NCI-H2081 treated with DMSO at 0.1 percent for 48 hours (cell line): ENCODE measurements at regions not wholly inside any gene's neighbourhood (a gene's known extent, or its start where the extent isn't known, plus 50 kb on each side); places are given as distances from the start of the nearest gene placed in this dataset.

Source experiments
- DNase-seq: peaks from one replicate; lab custom pipeline; 2025; lab: John Stamatoyannopoulos, UW

DNA sequence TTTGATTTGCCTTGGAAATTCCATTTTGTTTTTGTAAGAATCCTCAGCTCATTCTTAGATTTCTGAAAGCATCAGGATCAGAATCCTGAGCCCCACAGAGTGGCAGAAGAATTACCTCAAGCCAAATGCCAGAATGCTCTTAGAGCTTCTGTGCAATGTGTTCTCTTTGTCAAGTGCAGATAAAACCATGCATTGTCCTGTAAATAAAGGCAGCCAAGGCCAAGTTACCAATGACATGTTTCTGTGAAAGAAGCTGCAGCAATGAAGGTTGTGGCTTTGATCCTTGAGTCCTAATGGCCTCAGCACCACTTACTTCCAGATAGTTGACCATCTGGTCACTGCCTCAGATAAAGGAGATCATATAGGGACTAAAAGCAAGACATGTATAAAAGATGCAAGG, 343.3 kb upstream of the AKR1E2 start:
- no peak for DNase-seq

DNA sequence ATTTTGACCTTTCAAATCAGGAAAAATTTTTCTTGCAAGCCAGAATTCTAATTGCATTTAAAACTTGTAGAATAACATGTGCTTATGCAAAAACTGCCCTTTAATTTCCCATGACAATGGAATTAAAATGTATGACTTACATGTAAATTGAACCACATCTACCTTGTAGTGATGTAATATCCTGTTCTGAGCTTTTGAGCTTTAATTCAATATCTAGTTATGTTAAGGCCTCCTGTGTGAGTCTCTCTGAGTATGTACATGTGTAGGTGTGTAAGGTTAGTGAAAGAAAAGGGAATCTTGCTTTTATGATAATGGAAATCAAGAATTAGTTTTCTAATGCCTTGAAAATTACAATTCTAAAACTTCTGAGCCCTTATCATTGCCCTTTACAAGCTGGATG, 344.8 kb upstream of the AKR1E2 start:
- DNase-seq = no peak

DNA sequence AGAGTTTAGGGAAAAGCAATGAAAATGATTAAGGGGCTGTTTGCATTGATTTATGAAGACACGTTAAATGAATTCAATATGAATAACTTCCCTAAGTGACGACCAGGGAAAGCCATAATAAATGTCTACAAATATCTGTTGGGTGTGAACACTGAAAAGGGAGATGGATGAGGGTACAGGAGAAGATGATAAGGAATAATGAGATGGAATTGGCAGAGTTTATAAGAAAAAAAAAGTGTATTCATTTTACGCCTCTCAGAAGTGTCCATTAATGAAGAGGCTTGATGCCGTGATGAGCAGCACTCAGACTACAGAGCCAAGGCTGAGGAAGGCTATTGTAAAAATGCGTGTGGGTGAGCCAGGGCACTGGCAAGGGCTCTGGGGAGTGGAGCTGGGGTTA, 346.7 kb upstream of the AKR1E2 start:
- DNase-seq = no peak

DNA sequence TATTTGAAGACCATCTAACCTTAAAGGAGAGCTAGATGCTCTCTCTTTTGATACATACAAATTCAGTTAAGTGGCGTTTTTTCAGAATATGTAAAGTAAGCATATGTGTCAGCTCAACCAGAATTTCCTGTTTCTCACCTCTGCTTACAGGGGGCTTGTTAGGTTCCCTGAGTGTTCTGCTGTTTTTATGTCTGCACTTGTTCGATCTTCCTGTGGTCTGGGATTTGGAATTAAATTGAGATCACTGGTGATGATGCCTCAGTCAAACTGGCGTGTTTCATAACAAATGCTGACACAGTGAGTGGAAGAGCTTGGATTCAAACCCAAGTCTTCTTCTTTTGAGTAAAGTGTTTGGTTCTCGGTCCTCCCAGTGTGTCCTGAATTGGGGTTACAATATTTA, 348.3 kb upstream of the AKR1E2 start:
- no peak for DNase-seq

DNA sequence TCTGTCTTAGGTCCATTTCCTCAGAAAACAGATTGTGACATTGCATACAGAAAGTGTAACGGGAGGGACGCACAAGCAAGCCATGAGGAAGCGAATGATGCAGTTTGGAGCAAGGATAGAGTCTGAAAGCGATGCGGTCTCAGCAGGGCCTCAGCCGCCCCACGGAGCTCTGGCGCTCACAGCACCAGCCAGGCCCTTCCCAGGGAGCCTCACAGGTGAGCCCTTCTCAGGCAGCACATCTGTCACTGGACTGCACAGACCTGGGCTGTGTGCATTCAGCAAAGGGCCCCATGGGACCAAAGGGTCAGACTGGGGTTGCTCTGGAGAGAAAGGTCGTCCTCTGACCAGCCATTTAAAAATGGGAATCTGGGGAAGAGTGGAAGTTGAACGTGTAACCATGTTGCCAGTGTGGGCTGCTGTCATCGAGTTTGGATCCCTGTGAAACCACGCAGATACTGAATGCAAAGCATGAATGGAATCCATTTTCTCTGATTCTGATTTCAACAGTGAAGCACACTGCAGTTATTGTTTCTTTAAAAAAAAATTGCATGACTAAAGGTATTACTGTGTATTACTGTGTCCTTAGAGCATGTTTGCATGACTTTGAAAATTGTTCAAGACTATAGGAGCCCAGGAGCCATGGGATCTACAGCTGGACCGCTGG, 350.0 kb upstream of the AKR1E2 start:
- DNase-seq = no peak

DNA sequence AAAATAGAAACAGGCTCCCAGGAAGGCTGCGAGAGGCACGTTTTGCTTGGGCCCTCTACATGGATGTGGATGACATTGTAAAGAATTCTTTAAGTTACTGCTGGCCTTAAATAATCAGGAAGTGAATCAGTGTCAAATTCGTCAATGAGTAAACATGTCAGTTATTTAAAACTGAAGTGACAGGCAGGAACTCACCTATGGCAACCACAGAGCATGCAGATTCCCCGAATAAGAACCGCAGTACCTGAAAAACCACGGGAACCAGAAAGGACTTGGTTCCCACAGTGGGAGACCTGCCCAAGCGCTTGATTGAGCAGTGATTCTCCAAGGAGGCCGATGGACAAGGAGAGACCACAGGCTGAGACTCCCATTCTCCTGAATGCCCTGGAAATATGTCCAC, 351.2 kb upstream of the AKR1E2 start:
- no peak for DNase-seq

DNA sequence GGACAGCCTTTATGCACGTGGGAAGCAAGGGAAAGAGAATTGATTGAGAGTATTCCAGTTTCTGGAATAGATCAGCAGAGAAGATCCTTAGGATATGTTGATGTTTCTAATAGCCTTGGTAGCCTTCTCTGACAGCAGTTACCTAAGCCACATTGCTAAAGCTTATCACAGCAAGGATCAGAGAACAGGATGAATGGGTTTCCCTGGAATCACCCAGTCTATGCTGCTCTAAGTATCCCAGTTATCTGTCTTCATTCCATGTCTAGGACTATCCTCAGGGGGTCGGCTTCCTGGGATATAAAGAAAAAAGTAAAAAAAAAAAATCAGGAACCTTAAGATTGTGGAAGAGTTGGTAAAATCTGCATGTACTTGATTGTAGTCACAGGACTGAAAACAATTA, 352.0 kb upstream of the AKR1E2 start:
- DNase-seq = no peak

DNA sequence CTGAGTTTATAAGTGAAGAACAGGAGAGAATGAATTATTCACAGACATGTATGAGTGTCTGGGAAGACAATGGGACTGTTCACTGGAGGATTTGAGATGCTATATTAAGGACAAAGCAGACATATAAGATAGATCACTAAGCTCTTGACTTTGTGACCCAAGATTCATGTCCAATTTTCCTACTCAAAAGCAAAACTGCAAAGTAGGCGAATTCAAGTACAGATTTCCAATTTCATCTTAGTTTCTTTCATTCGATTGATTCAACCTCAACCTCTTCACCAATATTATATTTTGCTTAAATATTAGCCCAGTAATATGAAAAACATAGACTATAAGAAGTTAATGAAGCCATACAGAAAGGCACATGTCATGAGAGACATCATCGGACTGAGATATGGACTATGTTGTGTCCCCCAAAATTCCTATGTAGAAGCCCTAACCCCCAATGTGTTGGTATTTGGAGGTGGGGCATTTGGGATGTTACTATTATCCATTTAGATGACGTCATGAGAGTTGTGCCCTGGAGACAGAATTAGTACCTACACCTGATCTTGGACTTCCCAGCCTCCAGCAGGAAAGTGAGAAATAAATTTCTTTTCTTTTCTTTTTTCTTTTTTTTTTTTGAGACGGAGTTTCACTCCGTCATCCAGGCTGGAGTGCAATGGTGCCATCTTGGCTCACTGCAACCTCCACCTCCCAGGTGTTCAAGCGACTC, 353.7 kb upstream of the AKR1E2 start:
- DNase-seq = no peak

DNA sequence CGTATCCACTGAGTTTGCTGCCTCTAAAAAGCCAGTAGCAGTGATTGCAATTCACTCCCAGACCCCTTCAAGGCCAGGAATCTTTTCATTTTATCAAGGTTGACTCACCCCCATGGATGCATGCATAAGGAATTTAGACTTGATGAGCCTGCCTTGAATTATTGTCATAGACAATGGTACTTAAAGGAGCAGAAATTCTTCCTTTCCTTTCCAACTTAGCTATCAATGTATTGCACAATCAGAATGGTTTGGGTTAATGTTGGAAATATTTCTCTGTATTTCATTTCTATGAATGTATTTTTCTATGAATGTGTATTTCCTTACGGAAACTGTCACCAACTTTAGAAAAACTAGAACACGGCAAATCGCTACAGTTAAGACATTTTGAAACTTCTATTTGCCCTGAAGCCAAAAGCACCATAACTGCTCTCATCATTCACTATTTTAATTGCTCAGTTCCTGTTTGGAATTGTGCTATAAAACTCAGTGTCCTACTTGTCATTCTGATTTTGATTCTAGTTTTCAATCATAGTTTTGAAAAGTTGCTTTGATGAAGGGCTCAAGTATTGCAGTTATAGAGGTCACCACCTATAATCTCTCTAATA, 355.7 kb upstream of the AKR1E2 start:
- no peak for DNase-seq

DNA sequence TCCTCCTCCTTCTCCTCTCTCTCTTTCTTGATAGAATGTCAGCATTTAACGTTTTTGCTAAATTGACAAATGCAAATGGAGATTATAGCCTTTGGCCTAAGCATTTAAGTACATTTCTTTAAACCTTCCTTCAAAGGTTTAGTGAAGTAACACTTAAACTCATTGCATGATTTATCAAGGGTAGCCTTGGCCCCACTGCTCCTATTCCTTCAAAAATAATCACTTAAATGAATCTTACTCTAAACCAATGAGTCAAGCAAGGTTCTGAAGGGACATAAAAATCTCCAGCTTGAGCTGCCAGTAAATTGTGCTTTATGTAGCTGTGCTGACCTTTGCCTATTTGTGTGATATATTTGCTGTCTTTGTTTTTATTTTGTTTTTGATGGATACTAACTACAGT, 358.5 kb upstream of the AKR1E2 start:
- no peak for DNase-seq

DNA sequence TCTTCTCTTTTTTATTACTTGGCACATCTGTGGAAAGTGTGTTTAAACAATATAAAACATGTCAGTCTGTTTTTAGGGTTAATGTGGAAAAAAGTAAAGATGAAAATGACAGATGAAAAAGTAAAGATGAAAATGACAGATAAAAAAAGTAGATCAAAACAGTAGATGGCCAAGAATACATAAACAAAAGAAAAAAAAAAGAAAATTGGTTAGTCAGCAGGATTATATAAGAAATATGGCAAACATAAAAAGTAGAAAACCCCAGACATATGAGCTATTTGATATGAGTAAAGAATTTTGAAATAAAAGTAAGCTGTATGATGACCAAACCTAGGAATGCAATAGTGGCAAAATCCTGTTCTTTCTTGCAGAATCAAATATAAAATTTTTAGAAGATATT, 365.7 kb upstream of the AKR1E2 start:
- no peak for DNase-seq

DNA sequence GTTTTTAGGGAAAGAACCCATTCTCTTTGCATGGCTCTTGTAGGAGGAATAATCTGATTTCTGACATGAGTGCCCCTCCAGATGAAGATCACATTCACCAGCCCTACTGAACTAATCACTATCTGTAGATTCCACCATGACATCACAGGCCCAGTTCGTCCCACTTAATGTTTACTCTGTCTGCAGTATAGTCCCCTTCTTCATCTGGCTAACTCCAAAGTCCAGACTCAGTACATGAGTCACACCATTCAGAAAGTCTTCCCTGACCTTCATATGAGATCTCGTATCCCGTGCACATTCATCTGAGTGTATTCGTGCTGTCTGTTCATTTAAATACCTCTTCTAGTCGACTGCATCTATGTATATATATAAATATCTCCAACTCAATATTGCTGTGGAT, 366.5 kb upstream of the AKR1E2 start:
- DNase-seq = no peak

DNA sequence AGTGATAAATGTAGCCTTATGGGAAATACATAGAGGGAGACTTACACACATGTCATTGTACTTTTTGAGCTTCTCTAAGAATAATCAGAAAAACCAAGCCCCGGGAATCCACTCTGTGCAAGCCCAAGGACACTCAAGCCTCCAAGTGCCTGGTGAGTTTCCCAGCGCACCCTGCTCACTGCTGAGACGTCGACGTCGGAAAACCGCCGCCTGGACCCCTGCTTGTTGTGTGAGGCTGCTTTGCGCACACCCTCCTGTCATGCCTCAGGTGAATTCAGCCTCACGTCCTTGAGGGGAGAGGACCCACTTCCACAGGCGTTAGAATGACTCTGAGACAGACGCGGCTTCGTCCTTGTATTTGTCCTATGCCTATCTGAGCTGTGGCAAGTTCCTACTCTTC, 368.4 kb upstream of the AKR1E2 start:
- DNase-seq = no peak

DNA sequence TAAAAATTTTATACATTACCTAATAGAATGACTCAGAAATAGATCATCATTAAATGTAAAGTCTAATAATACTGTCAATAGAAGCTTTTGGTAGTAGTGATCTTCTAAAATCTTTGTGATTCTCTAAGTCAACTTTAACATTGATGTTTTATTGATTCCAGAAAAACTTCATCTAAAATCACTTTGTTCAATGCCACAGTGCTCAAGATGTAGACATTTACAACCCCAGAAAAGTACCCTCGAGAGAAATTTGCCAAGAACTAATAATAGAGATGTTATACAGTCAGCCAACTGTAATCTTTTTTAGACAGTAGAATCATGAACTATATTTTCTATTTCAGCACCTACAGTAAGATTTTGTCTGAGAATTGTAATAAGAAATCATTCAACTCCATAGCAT, 369.2 kb upstream of the AKR1E2 start:
- no peak for DNase-seq

DNA sequence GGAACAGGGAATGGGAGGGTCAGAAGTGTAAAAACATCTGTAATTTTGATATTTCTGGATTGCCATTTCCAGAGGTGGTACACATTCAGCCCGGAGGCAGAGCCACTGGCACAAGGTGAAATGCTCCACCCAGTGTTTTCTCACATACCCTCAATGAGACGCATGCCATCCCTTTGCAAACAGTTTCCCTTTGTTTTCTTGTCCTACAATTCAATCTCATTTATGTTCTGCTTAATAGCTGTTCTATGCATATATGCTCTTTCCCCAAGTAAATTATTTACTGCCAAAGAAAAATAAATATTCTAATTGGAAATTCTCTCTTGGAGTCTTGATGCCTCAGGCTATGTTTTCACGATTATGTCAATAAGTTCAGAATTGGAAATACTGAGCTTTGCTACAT, 369.7 kb upstream of the AKR1E2 start:
- DNase-seq = peak; percentile 53

DNA sequence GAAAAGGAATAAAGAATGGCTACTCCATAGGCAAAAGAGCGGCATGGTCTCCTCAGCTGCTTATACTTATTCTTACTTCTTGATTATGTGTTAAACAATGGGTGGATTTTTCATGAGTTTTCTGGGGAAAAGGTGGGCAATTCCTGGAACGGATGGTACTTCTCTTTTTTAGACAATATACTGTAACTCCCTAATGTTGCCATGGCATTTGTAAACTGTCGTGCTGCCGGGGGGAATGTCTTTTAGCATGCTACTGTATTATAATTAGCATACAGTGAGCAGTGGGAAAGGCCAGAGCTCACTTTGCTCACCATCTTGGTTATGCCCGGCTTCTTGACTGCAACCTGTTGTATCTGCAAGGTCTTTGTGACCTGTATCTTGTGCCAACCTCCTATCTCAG, 372.1 kb upstream of the AKR1E2 start:
- no peak for DNase-seq

DNA sequence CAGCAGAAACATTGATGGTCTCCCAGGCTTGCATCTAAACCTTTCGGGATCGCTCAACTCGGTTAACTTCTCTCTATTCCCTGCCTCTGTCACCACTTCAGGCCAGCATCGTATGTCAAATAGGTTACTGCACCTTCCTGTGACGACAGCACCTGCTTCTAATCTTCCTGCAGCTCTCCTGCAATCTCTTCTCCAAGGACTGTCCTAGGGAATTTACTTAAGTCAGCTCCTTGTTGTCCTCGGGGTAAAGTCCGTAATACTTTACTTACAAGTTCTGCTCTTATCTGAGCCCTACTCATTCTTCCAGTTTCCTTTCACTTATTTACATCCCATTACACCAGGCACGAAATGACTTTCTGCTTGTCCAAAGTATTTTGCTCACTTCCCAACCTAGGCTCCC, 372.7 kb upstream of the AKR1E2 start:
- DNase-seq = no peak

DNA sequence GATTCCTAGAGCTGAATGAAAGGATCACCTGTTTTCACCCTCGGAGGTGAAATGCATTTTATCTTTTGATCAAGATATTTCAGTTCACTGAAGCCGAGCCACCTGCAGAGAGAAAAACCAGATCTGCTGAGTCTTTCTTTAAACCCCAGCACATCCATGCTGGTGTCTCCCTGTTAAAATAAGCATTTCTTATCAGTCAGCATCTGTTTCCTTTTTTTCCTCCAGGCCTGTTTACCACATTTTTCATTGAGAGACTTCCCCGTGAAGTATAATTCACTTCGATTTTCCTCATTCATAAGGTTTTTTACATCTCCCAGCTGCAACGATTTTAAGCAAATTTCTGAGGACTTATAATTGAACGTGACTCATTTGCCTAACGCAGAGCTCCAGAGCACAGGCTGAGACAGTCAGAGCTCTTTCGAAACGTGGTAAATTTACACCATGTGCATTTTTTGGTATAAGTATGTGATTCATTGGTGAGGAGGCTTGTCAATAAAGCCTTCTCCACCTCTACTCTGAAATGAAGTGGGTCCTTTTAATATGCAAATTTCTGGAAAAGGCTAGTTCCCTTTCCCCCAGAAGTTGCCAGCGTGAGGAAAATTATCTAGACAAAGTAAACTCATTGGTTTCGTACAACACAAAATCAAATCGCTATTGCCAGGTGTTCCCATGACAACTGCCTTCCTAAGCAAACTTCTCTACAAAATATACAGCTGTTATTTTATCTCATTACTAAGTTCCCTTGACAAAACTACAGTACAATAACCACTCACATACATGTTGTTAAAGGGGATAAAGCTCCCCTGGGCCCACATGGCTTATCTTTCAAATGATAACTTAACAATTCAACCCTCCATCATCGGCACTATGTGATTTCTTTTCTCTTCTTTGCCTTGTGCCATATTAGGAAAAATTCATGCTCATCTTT, 374.8 kb upstream of the AKR1E2 start:
- DNase-seq = no peak

DNA sequence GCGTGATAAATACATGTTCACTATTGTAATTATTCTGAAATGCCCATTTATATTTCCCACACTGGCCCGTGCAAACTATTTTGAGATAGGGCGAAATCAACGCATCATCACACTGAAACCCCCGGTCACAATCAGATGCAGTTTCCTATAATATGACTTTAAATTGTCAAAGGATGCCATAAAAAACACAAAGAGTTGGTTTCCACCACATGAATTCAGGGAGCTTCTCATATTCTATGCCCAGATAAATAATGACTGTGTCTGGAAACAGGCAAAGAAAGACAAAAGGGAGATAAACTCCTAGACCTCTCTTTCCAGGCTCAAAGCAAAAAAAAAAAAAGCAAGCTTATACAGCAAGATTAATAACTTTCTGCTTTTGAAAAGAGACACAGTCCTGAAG, 375.8 kb upstream of the AKR1E2 start:
- DNase-seq = no peak

DNA sequence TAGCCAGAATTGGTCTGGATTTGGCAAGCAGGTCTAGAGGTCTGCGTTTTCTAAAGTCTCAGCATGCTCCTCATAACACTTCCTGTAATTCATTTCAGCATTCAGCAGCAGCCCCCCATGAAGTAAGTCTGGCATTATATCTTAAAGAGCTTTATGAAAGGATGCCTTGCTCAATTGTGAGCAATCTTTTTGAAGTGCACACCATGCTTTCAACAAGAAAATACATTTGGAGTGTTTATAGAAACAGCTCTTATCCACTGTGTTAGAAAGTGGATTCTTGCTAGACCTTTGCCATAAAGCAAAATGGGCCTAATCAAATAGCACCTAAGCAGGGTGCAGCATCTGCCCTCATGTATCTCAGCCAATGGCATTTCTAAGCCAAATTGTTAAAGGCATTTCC, 378.0 kb upstream of the AKR1E2 start:
- no peak for DNase-seq

DNA sequence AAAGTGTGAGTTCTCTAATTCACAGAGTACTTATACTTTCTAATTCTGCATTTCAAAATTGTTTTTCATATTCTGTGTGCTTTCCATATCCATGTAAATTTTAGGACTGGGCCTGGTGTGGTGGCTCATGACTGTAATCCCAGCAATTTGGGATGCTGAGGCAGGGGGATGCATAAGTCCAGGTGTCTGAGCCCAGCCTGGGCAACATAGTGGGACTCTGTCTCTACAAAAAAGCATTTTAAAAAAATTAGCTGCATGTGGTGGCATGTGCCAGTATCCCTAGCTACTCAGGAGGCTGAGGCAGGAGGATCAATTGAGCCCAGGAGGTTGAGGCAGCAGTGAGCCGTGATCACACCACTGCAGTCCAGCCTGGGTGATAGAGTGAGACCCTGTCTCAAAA, 382.6 kb upstream of the AKR1E2 start:
- no peak for DNase-seq

DNA sequence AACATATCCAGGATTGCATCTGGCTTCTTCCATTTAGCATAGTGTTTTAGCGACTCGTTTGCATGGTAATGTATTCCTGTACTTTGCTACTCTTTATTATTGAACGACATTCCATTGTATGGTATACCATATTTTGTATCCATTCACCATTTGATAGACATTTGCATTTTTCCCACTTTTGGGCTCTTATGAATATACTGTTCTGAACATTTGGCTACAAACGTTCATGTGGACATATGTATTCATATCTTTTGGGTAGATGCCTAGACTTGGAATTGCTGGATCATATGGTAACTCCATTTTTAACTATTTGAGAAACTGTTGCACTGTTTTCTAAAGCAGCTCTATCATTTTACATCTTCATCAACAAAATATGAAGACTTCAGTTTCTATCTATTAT, 383.7 kb upstream of the AKR1E2 start:
- DNase-seq = no peak

DNA sequence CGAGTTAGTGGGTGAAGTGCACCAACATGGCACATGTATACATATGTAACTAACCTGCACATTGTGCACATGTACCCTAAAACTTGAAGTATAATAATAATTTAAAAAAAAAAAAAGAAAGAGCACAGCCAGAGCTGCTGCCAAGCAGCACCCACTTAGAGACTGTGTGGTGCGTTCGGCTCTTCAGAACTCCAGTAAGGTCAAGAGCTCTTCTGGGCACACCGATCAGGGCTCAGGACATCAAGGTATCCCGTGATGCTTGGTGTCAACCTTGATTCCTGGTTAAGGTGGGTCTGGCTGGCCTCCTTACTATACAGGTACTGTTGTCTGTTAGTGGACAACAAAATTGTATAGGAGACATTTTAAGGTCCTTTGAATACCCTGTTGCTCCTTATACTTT, 385.7 kb upstream of the AKR1E2 start:
- DNase-seq = no peak
